ENCODE measurements at regions not wholly inside any gene's neighbourhood (a gene's known extent, or its start where the extent isn't known, plus 50 kb on each side); places are given as distances from the start of the nearest gene placed in this dataset.

GRCh38 chr2:41992056-41992642 lies 55.7 kb upstream of the PKDCC start:
- no peak for TF ChIP-seq EZH2 (IDR thresholded peaks at IDR 0.05; ENCODE audit: insufficient read depth, low read length)
- no peak for TF ChIP-seq CTCF (IDR thresholded peaks at IDR 0.05; ENCODE audit: insufficient read depth, low read depth, low read length)

All from astrocyte (in vitro differentiated cells and primary cell).